SK-N-SH (cell line): ENCODE measurements at regions not wholly inside any gene's neighbourhood (a gene's known extent, or its start where the extent isn't known, plus 50 kb on each side); places are given as distances from the start of the nearest gene placed in this dataset.

Experiments
- CTCF ChIA-PET: fragments of 300-600, 350-600 bp; formaldehyde crosslinking; extraction: SDS; loops from one replicate; lab custom pipeline; 2021; lab: Yijun Ruan, JAX
- POLR2A ChIA-PET: fragments of 350-600 bp; sonication (Branson Sonifier 250); formaldehyde crosslinking; extraction: SDS; loops from one replicate; lab custom pipeline; 2020; ENCODE audit warnings: antibody characterized with exemption, inconsistent platforms; lab: Yijun Ruan, JAX
- DNase-seq: peaks from one replicate; pipeline ENCODE4 v3.0.0; 2012
- H2AFZ ChIP-seq: fragments of 200-600 bp; sonication (generic); 2 replicates; pipeline ENCODE4 v1.8.1; 2016; ENCODE audit warnings: antibody characterized with exemption, mild to moderate bottlenecking, low read depth
- H3F3A ChIP-seq: fragments of 200-600 bp; sonication (generic); replicated peaks from 2 replicates; pipeline ENCODE3; 2016; ENCODE audit warnings: antibody characterized with exemption, mild to moderate bottlenecking; ENCODE audit not compliant: insufficient read depth
- H3K27ac ChIP-seq, 2 experiments: fragments of 200-500 bp in 1 of 2; fragments of 200-600 bp in 1 of 2; sonication (Bioruptor generic) in 1 of 2; sonication (generic), shearing (Covaris generic) in 1 of 2; 2 replicates each; pipeline versions ENCODE4 v1.5.1 to v1.6.1; 2014 to 2016; ENCODE audit warnings: low read depth in 2 of 2, inconsistent platforms in 1 of 2, low read length in 1 of 2, mild to moderate bottlenecking in 1 of 2, mixed read lengths in 1 of 2
- H3K27me3 ChIP-seq: fragments of 200-600 bp; sonication (generic), shearing (Covaris generic); 2 replicates; pipeline ENCODE4 v1.6.1; 2016; ENCODE audit warnings: mixed run types; ENCODE audit not compliant: insufficient read depth
- H3K36me3 ChIP-seq, 2 experiments: fragments of 200-500 bp in 1 of 2; fragments of 200-600 bp in 1 of 2; sonication (Bioruptor generic) in 1 of 2; sonication (generic) in 1 of 2; replicated peaks in 1 of 2; 2 replicates each; pipeline versions ENCODE3 to v1.5.1; 2014 to 2016; ENCODE audit warnings: low read length in 1 of 2, mild to moderate bottlenecking in 1 of 2; ENCODE audit not compliant: insufficient read depth in 2 of 2, control insufficient read depth in 1 of 2
- H3K4me1 ChIP-seq, 2 experiments: fragments of 200-500 bp in 1 of 2; fragments of 200-600 bp in 1 of 2; sonication (Bioruptor generic) in 1 of 2; sonication (generic), shearing (Covaris generic) in 1 of 2; 2 replicates each; pipeline versions ENCODE4 v1.5.1 to v1.6.1; 2014 to 2016; ENCODE audit warnings: low read depth in 1 of 2, low read length in 1 of 2, mixed run types in 1 of 2; ENCODE audit not compliant: insufficient read depth in 2 of 2, control insufficient read depth in 1 of 2
- H3K4me2 ChIP-seq: fragments of 200-600 bp; sonication (generic), shearing (Covaris generic); 2 replicates; pipeline ENCODE4 v1.6.1; 2017; ENCODE audit warnings: mixed run types
- H3K4me3 ChIP-seq, 2 experiments: fragments of 200-500 bp in 1 of 2; fragments of 200-600 bp in 1 of 2; sonication (Bioruptor generic) in 1 of 2; sonication (generic), shearing (Covaris generic) in 1 of 2; 2 replicates each; pipeline versions ENCODE4 v1.5.1 to v1.8.1; 2014 to 2016; ENCODE audit warnings: low read depth in 2 of 2, inconsistent platforms in 1 of 2, low read length in 1 of 2, mild to moderate bottlenecking in 1 of 2, mixed read lengths in 1 of 2, moderate library complexity in 1 of 2
- H3K79me2 ChIP-seq: fragments of 200-600 bp; sonication (generic); 2 replicates; pipeline ENCODE4 v1.8.1; 2017; ENCODE audit warnings: mild to moderate bottlenecking; ENCODE audit not compliant: insufficient read depth
- H3K9ac ChIP-seq: fragments of 200-600 bp; sonication (generic); 2 replicates; pipeline ENCODE4 v1.6.1; 2017; ENCODE audit warnings: mixed run types
- H3K9me2 ChIP-seq: fragments of 200-600 bp; sonication (generic); 2 replicates; pipeline ENCODE4 v1.6.1; 2017; ENCODE audit warnings: mixed run types
- H3K9me3 ChIP-seq: fragments of 200-600 bp; sonication (generic); 2 replicates; pipeline ENCODE4 v1.6.1; 2017; ENCODE audit warnings: mixed run types, mild to moderate bottlenecking, moderate library complexity
- H4K20me1 ChIP-seq: fragments of 200-600 bp; sonication (generic); 2 replicates; pipeline ENCODE4 v1.6.1; 2017; ENCODE audit warnings: mild to moderate bottlenecking, mixed run types; ENCODE audit not compliant: insufficient read depth
- CHD2 ChIP-seq: fragments of 150-350 bp; IDR thresholded peaks from 2 replicates; pipeline ENCODE4 v1.6.1; 2018; ENCODE audit warnings: low read length; ENCODE audit not compliant: partially characterized antibody
- EZH2phosphoT487 ChIP-seq: fragments of 200-600 bp; sonication (generic); IDR thresholded peaks from 2 replicates; pipeline ENCODE4 v1.6.1; 2017; ENCODE audit warnings: low read depth, mixed run types, mild to moderate bottlenecking, antibody characterized with exemption, moderate library complexity, borderline replicate concordance
- FOSL2 ChIP-seq: IDR thresholded peaks from 2 replicates; pipeline ENCODE4 v1.4.0; 2012; ENCODE audit warnings: low read depth, mild to moderate bottlenecking, moderate library complexity, borderline replicate concordance
- GABPA ChIP-seq: IDR thresholded peaks from 2 replicates; pipeline ENCODE4 v1.4.0; 2012; ENCODE audit warnings: low read depth, mild to moderate bottlenecking
- JUND ChIP-seq: IDR thresholded peaks from 2 replicates; pipeline ENCODE4 v1.4.0; 2012
- NFIC ChIP-seq: IDR thresholded peaks from 2 replicates; pipeline ENCODE4 v1.4.0; 2012; ENCODE audit warnings: borderline replicate concordance
- NRF1 ChIP-seq: IDR thresholded peaks from 2 replicates; pipeline ENCODE4 v1.6.1; 2012; ENCODE audit warnings: low read depth, mild to moderate bottlenecking, low read length
- POLR2AphosphoS5 ChIP-seq: IDR thresholded peaks from 2 replicates; pipeline ENCODE4 v1.6.1; 2012; ENCODE audit warnings: low read depth, low read length
- RAD21 ChIP-seq: IDR thresholded peaks from 2 replicates; pipeline ENCODE4 v1.6.1; 2012; ENCODE audit warnings: mild to moderate bottlenecking, low read length
- RCOR1 ChIP-seq: fragments of 150-350 bp; IDR thresholded peaks from 2 replicates; pipeline ENCODE4 v1.6.1; 2017; ENCODE audit warnings: antibody characterized with exemption, low read length
- RFX5 ChIP-seq: IDR thresholded peaks from 2 replicates; pipeline ENCODE4 v1.6.1; 2012; ENCODE audit warnings: mild to moderate bottlenecking, improper control_type of control experiment, low read length
- RXRA ChIP-seq: IDR thresholded peaks from 2 replicates; pipeline ENCODE4 v1.4.0; 2012; ENCODE audit warnings: low read depth, mild to moderate bottlenecking, borderline replicate concordance
- SIN3A ChIP-seq: IDR thresholded peaks from 2 replicates; pipeline ENCODE4 v1.6.1; 2012; ENCODE audit warnings: low read depth, mild to moderate bottlenecking, low read length, moderate library complexity, borderline replicate concordance
- SMC3 ChIP-seq: IDR thresholded peaks from 2 replicates; pipeline ENCODE4 v1.6.1; 2012; ENCODE audit warnings: low read depth, low read length, improper control_type of control experiment
- YY1 ChIP-seq: IDR thresholded peaks from 2 replicates; pipeline ENCODE4 v1.4.0; 2012; ENCODE audit warnings: low read depth, mild to moderate bottlenecking
- WGBS: methylation state at CpG from one replicate; pipeline ENCODE4 v1.1.6; 2017; ENCODE audit warnings: low lambda C conversion rate; 5-methylcytosine and 5-hydroxymethylcytosine counted together
- TF ChIP-seq, protein P1 (sequence below): IDR thresholded peaks from 2 replicates; pipeline ENCODE4 v1.6.1; 2012; ENCODE audit warnings: mild to moderate bottlenecking, low read depth, low read length, moderate library complexity
- TF ChIP-seq, protein P2 (sequence below): IDR thresholded peaks from 2 replicates; pipeline ENCODE4 v1.4.0; 2012; ENCODE audit warnings: low read depth
- TF ChIP-seq, protein P3 (sequence below): IDR thresholded peaks from 2 replicates; pipeline ENCODE4 v1.4.0; 2012; ENCODE audit warnings: low read depth, borderline replicate concordance
- TF ChIP-seq, protein P4 (sequence below): fragments of 150-350 bp; IDR thresholded peaks from 2 replicates; pipeline ENCODE4 v1.6.1; 2016; ENCODE audit warnings: mild to moderate bottlenecking, low read depth, low read length
- TF ChIP-seq, protein P5 (sequence below): fragments of 200-600 bp; sonication (generic); IDR thresholded peaks from 2 replicates; pipeline ENCODE4 v1.6.1; 2017; ENCODE audit warnings: antibody characterized with exemption, mild to moderate bottlenecking, moderate library complexity

DNA sequence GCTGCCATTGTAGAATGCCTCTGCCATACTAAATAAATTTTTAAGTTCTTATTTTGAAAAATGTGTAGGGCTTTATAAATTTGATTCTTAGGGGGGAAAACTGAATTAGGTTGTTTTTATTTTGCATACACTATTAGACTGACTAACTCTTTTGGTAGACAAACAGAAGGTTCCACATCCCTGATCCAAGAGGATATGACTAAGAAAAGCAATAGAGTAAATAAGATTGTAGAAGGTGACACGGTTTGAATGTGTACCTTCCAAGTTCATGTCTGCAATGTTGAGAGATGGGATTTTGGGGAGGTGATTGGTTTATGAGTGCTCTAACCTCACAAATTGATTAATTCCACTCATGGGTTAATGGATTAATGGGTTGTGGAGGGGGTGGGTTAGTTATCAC, 127.9 kb downstream of the GLUL start:
- no peak overlapping the region for H3K4me3 ChIP-seq
- no peaks in the 10 kb centered on the region for H3K9me3 ChIP-seq
- ChIA-PET POLR2A (no interaction called here), CTCF (interaction anchor here (1.4 to 1.7 kb wide), 2 partner anchors 121 to 133 kb away, joined by 5 to 6 read pairs; no protein-coding TSS in a partner anchor)
- no peaks in the 10 kb centered on the region for H3K9me2 ChIP-seq
- H3F3A ChIP-seq, result no peaks in the 10 kb centered on the region
- H3K36me3 ChIP-seq, result no peaks in the 10 kb centered on the region
- H4K20me1 ChIP-seq, result no peaks in the 10 kb centered on the region
- no peak overlapping the region for H3K4me2 ChIP-seq
- TF ChIP-seq JUND, result no peak
- no peak for TF ChIP-seq RAD21
- no peak for TF ChIP-seq YY1
- TF ChIP-seq POLR2AphosphoS5, result no peak
- no peak for TF ChIP-seq SIN3A
- TF ChIP-seq, protein P1, sequence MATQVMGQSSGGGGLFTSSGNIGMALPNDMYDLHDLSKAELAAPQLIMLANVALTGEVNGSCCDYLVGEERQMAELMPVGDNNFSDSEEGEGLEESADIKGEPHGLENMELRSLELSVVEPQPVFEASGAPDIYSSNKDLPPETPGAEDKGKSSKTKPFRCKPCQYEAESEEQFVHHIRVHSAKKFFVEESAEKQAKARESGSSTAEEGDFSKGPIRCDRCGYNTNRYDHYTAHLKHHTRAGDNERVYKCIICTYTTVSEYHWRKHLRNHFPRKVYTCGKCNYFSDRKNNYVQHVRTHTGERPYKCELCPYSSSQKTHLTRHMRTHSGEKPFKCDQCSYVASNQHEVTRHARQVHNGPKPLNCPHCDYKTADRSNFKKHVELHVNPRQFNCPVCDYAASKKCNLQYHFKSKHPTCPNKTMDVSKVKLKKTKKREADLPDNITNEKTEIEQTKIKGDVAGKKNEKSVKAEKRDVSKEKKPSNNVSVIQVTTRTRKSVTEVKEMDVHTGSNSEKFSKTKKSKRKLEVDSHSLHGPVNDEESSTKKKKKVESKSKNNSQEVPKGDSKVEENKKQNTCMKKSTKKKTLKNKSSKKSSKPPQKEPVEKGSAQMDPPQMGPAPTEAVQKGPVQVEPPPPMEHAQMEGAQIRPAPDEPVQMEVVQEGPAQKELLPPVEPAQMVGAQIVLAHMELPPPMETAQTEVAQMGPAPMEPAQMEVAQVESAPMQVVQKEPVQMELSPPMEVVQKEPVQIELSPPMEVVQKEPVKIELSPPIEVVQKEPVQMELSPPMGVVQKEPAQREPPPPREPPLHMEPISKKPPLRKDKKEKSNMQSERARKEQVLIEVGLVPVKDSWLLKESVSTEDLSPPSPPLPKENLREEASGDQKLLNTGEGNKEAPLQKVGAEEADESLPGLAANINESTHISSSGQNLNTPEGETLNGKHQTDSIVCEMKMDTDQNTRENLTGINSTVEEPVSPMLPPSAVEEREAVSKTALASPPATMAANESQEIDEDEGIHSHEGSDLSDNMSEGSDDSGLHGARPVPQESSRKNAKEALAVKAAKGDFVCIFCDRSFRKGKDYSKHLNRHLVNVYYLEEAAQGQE, result no peak
- no peak for TF ChIP-seq NRF1
- no peak for TF ChIP-seq CHD2
- TF ChIP-seq, protein P2, sequence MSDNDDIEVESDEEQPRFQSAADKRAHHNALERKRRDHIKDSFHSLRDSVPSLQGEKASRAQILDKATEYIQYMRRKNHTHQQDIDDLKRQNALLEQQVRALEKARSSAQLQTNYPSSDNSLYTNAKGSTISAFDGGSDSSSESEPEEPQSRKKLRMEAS, result no peak
- no peak for TF ChIP-seq RCOR1
- TF ChIP-seq, protein P3, sequence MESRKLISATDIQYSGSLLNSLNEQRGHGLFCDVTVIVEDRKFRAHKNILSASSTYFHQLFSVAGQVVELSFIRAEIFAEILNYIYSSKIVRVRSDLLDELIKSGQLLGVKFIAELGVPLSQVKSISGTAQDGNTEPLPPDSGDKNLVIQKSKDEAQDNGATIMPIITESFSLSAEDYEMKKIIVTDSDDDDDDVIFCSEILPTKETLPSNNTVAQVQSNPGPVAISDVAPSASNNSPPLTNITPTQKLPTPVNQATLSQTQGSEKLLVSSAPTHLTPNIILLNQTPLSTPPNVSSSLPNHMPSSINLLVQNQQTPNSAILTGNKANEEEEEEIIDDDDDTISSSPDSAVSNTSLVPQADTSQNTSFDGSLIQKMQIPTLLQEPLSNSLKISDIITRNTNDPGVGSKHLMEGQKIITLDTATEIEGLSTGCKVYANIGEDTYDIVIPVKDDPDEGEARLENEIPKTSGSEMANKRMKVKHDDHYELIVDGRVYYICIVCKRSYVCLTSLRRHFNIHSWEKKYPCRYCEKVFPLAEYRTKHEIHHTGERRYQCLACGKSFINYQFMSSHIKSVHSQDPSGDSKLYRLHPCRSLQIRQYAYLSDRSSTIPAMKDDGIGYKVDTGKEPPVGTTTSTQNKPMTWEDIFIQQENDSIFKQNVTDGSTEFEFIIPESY, result no peak
- TF ChIP-seq RFX5, result no peak
- no peak for TF ChIP-seq EZH2phosphoT487
- TF ChIP-seq FOSL2, result no peak
- TF ChIP-seq SMC3, result no peak
- TF ChIP-seq, protein P4, sequence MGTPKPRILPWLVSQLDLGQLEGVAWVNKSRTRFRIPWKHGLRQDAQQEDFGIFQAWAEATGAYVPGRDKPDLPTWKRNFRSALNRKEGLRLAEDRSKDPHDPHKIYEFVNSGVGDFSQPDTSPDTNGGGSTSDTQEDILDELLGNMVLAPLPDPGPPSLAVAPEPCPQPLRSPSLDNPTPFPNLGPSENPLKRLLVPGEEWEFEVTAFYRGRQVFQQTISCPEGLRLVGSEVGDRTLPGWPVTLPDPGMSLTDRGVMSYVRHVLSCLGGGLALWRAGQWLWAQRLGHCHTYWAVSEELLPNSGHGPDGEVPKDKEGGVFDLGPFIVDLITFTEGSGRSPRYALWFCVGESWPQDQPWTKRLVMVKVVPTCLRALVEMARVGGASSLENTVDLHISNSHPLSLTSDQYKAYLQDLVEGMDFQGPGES, result no peak
- TF ChIP-seq GABPA, result no peak
- no peak for TF ChIP-seq NFIC
- TF ChIP-seq, protein P5, sequence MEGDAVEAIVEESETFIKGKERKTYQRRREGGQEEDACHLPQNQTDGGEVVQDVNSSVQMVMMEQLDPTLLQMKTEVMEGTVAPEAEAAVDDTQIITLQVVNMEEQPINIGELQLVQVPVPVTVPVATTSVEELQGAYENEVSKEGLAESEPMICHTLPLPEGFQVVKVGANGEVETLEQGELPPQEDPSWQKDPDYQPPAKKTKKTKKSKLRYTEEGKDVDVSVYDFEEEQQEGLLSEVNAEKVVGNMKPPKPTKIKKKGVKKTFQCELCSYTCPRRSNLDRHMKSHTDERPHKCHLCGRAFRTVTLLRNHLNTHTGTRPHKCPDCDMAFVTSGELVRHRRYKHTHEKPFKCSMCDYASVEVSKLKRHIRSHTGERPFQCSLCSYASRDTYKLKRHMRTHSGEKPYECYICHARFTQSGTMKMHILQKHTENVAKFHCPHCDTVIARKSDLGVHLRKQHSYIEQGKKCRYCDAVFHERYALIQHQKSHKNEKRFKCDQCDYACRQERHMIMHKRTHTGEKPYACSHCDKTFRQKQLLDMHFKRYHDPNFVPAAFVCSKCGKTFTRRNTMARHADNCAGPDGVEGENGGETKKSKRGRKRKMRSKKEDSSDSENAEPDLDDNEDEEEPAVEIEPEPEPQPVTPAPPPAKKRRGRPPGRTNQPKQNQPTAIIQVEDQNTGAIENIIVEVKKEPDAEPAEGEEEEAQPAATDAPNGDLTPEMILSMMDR, result no peak
- TF ChIP-seq RXRA, result no peak
- TF ChIP-seq, all 33 proteins: peak for 0
- no peak overlapping the region for H2AFZ ChIP-seq
- no peaks in the 10 kb centered on the region for H3K27me3 ChIP-seq
- WGBS, result 15% methylated on average over 1 of the region's 1 CpG
- no peak overlapping the region for H3K9ac ChIP-seq
- DNase-seq, result no peak
- H3K4me1 ChIP-seq, result peaks cover 0 to 6% of the 10 kb centered on the region in 2 experiments; a peak in 1 of 4 replicates
- H3K79me2 ChIP-seq, result no peaks in the 10 kb centered on the region
- no peak overlapping the region for H3K27ac ChIP-seq
